IPS DF 6.9 (cell line): ENCODE measurements at regions not wholly inside any gene's neighbourhood (a gene's known extent, or its start where the extent isn't known, plus 50 kb on each side); places are given as distances from the start of the nearest gene placed in this dataset.

Experiments used
- DNase-seq: peaks from one replicate; pipeline ENCODE4 v3.0.0-alpha.2; 2013; ENCODE audit warnings: low read depth, low spot score
- H3K27ac ChIP-seq: one replicate; pipeline ENCODE4 v1.5.1; 2013; ENCODE audit warnings: low read length, control low read depth
- H3K27me3 ChIP-seq: 2 replicates; pipeline ENCODE4 v1.6.1; 2013; ENCODE audit warnings: mild to moderate bottlenecking, low read length; ENCODE audit not compliant: control insufficient read depth, insufficient read depth
- H3K36me3 ChIP-seq: 2 replicates; pipeline ENCODE4 v1.6.1; 2013; ENCODE audit warnings: low read length; ENCODE audit not compliant: control insufficient read depth, insufficient read depth
- H3K4me1 ChIP-seq: 2 replicates; pipeline ENCODE4 v1.6.1; 2013; ENCODE audit warnings: low read length; ENCODE audit not compliant: control insufficient read depth, insufficient read depth
- H3K4me3 ChIP-seq: 2 replicates; pipeline ENCODE4 v1.5.1; 2013; ENCODE audit warnings: mild to moderate bottlenecking, low read length
- H3K9me3 ChIP-seq: 2 replicates; pipeline ENCODE4 v1.6.1; 2013; ENCODE audit warnings: low read length, inconsistent platforms; ENCODE audit not compliant: control insufficient read depth, insufficient read depth
- WGBS: extraction: QIAGEN DNeasy Blood & Tissue Kit; methylation state at CpG from one replicate; pipeline ENCODE4 v1.1.7; 2013; ENCODE audit warnings: mixed read lengths, missing lambda C conversion rate; ENCODE audit not compliant: insufficient read length, insufficient coverage; 5-methylcytosine and 5-hydroxymethylcytosine counted together

DNA sequence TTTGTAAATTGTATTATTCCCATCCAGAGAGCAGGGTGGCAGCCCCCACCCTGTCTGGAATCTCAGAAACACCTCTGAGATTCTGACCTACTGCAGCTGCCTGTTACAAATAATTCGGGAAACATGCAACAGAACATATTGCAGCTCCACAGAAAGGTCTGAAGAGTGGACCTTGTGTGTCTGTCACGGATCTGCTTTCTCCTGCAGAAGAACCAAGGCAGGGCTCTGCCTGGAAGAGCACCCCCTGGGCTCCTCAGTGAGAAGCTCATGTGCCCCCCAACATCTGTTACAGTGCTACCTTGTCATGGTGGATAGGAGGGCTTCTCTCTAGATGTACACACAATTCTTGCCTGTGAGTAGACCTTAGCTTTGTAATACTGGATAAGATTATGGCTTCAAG is 286.6 kb upstream of the GATB start:
- no CpG with 5 or more reads among the region's 2 CpGs for WGBS
- DNase-seq: no peak
- no peaks in the 10 kb centered on the region for H3K4me1 ChIP-seq
- H3K27ac ChIP-seq: no peak overlapping the region
- no peaks in the 10 kb centered on the region for H3K36me3 ChIP-seq
- H3K27me3 ChIP-seq: no peaks in the 10 kb centered on the region; the same call in 1 of the 2 replicates
- no peaks in the 10 kb centered on the region for H3K9me3 ChIP-seq
- no peak overlapping the region for H3K4me3 ChIP-seq

DNA sequence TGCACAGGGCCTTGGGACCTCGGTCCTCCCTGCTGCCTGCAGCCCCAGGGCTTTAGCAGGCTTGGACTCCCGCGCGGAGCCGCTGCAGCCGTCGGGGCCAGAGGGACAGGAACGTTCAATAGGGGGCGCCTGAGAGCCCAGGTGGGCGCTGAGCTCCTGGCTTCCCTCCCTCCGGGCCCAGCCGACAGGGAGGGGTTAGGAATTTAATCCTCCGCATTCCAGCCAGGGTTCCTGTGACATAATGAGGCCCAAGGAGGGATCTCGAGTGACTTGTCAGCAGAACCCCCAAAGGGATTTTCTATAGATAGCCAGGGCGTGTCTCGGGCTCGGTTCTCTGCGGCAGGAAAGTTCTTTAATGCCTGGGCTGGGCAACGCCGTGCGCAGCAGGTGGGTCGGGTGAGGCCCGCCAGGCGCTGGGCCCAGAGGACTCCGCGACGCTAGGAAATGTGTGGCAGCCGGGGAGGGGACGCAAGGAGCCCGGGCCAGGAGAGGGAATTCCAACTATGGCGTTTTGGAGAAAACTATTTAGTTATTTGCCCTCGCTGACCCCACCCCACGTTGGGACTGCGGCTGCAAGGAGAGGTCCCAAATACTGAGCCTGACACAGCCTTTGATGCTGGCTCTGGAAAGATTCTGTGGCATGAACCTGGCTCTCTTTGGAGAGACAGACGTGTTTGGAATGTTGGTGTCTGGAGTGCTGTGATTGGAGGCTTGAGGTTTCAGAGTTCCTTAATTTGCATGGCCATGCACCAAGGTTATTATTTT is 285.2 kb upstream of the GATB start:
- Histone ChIP-seq H3K27ac (no peak overlapping the region), H3K4me1 (no peaks in the 10 kb centered on the region), H3K4me3 (peak overlapping the region; percentile 18; the same call in 1 of the 2 replicates), H3K36me3 (no peaks in the 10 kb centered on the region), H3K9me3 (no peaks in the 10 kb centered on the region), H3K27me3 (no peaks in the 10 kb centered on the region; the same call in 1 of the 2 replicates)
- no CpG with 5 or more reads among the region's 35 CpGs for WGBS
- peak; percentile 72 for DNase-seq

DNA sequence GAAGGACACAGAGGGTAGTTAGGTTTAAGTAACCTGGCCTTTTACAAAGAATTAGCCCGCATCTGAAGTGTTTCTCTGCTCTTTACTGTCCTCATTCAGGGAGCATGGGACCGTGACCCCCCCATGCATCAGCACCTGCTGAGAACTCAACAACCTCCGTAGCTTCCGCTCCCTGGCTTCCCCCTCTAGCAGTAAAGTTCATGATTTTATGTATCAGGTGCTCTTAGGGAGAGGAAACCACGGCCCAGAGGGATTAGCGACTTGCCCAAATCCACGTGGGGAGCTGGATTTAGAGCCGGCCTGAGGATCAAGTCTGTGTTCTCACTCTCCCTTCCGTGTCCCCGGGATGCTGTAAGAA is 284.6 kb upstream of the GATB start:
- DNase-seq: no peak
- WGBS: no CpG with 5 or more reads among the region's 10 CpGs
- no peaks in the 10 kb centered on the region for H3K36me3 ChIP-seq
- no peak overlapping the region for H3K4me3 ChIP-seq
- H3K4me1 ChIP-seq: no peaks in the 10 kb centered on the region
- no peaks in the 10 kb centered on the region for H3K9me3 ChIP-seq
- no peaks in the 10 kb centered on the region for H3K27me3 ChIP-seq
- no peak overlapping the region for H3K27ac ChIP-seq

DNA sequence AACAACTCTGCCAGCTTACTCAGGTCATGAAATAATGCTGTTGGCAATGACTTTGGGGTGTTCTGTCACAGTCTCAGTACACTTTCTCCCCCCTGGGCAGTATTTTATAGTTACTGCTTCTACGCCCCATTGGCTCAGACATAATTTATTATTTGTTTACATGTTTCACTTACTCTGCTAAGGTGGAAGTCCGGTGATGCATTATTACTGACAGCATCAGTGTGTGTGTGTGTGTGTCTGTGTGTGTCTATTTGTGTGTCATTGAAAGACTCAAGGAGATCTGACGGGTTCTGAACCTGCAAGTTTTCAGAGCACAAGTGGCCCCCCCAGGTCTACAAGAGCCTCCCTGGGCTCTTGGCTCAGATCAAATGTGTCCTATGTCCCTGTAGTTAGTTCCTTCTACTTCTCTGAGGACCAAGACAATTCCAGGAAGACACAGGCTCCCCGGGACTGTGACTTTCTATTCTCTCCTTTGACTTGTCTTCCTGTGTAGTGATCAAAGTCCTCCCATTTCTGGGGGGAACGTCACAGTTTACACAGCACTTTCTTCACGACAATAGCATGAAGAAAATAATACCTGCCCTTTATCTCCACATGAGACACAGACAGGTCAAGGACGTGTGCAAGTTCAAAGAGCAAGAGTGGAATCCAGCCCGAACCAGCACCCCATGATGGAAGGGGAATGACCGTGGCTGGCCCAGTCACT is 283.7 kb upstream of the GATB start:
- H3K4me1 ChIP-seq: no peaks in the 10 kb centered on the region
- no peaks in the 10 kb centered on the region for H3K36me3 ChIP-seq
- H3K9me3 ChIP-seq: no peaks in the 10 kb centered on the region
- no peaks in the 10 kb centered on the region for H3K27me3 ChIP-seq
- DNase-seq: no peak
- H3K4me3 ChIP-seq: no peak overlapping the region
- H3K27ac ChIP-seq: no peak overlapping the region
- WGBS: no CpG with 5 or more reads among the region's 9 CpGs

DNA sequence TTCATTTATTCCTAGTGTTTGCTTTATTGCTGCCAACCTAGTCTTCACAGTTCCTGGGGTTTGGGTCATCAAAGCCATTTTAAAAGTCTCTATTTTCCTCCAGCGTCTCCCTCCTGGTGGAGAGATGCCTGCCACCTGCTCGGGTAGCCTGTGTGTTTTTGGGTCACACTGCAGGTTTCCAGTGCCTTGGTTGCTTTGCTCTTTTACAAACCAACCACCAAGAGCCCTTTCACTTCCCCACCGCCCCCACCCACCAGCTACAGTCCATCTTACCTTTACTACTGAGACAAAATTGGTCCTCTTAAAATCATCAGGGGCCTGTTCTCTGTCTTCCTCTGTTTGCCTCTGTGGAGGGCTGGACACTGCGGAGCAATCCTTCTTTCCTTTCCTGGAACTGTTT is 280.5 kb upstream of the GATB start:
- Histone ChIP-seq H3K4me3 (no peak overlapping the region), H3K36me3 (no peaks in the 10 kb centered on the region), H3K9me3 (no peaks in the 10 kb centered on the region), H3K4me1 (no peaks in the 10 kb centered on the region), H3K27me3 (no peaks in the 10 kb centered on the region), H3K27ac (no peak overlapping the region)
- no peak for DNase-seq
- no CpG with 5 or more reads among the region's 4 CpGs for WGBS

DNA sequence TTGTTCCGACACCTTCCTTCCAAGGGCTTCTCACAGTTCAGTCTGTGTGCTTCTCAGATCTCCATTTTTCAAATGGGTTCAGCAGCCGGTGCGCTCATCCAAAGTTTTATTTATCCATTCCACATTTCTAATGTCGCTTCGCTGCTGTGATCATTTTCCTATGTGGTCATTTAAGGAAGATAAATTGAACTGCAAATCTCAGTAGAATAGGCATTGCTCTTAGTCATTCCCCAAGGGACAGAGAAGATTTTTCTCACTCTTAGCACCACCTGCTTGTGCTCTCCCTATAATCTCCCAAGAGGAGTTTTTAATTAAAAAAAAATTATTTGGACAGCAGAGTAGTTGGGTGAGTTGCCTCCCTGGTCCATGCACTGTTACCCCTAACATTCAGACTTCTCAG is 278.9 kb upstream of the GATB start:
- H3K27ac ChIP-seq: no peak overlapping the region
- no CpG with 5 or more reads among the region's 5 CpGs for WGBS
- H3K9me3 ChIP-seq: no peaks in the 10 kb centered on the region
- no peaks in the 10 kb centered on the region for H3K27me3 ChIP-seq
- no peak for DNase-seq
- no peak overlapping the region for H3K4me3 ChIP-seq
- no peaks in the 10 kb centered on the region for H3K4me1 ChIP-seq
- H3K36me3 ChIP-seq: no peaks in the 10 kb centered on the region

DNA sequence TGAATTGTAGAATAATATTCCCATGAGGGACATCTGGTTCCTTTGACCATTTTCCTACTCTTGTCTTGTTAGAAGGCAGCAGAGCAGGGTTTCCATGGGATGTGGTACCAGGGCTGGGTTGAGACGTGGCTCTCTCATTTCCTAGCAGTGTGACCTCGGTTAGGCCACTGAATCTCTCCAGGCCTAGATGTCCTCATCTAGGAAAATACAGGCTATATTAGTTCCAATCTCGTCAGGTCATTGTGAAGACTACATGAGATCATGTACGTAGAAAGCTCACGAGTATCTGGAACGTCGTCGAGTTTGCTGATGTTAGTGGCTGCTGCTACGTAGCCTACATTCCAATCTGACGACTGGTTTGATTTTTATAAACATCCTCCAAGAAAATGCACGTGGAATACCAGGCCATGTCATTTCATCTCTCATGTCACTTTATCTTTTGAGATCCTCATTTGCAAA is 278.2 kb upstream of the GATB start:
- Histone ChIP-seq H3K27me3 (no peaks in the 10 kb centered on the region), H3K4me1 (no peaks in the 10 kb centered on the region), H3K9me3 (no peaks in the 10 kb centered on the region), H3K27ac (no peak overlapping the region), H3K4me3 (no peak overlapping the region), H3K36me3 (no peaks in the 10 kb centered on the region)
- DNase-seq: no peak
- WGBS: no CpG with 5 or more reads among the region's 11 CpGs

DNA sequence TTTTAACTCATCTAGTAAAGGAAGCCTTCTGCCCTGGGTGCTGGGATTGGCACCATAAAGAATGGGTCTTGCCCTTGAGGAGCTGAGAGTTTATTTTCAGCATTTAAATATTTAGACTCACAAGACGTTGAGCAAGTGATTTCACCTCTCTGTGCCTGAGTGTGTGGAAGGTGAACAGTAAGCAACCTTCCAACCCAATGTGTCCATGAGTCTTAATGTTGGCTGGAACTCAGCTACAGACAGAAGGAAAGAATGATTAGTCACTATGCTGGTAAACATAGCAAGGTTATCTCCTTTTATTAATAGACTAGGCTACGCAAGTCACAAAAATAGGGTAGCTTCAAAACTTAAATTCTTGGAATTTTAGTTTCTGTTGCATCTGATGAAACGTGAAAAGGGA is 277.4 kb upstream of the GATB start:
- H3K4me1 ChIP-seq: no peaks in the 10 kb centered on the region
- H3K27ac ChIP-seq: no peak overlapping the region
- no CpG with 5 or more reads among the region's 3 CpGs for WGBS
- no peak for DNase-seq
- no peak overlapping the region for H3K4me3 ChIP-seq
- H3K27me3 ChIP-seq: no peaks in the 10 kb centered on the region
- H3K36me3 ChIP-seq: no peaks in the 10 kb centered on the region
- H3K9me3 ChIP-seq: no peaks in the 10 kb centered on the region

DNA sequence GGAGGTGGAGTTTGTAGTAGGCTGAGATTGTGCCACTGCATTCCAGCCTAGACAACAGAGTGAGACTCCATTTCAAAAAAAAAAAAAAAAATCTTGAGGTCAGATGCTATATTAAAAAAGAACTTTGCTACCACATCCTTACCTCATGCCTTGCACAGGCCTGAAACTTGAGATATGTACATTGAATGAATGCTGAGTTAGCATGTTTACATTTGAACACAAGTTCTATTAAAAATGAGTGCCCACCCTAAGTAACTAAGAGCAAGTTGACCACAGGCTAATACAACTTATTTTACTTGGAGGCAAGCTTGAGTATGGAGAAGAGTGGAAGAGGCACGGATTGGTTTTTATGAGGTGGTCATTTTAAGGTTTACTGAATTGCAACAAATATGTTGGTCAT is 276.6 kb upstream of the GATB start:
- no peak overlapping the region for H3K27ac ChIP-seq
- no peaks in the 10 kb centered on the region for H3K36me3 ChIP-seq
- no peak overlapping the region for H3K4me3 ChIP-seq
- DNase-seq: no peak
- no peaks in the 10 kb centered on the region for H3K9me3 ChIP-seq
- H3K4me1 ChIP-seq: no peaks in the 10 kb centered on the region
- no peaks in the 10 kb centered on the region for H3K27me3 ChIP-seq
- WGBS: no CpG with 5 or more reads among the region's 1 CpG

DNA sequence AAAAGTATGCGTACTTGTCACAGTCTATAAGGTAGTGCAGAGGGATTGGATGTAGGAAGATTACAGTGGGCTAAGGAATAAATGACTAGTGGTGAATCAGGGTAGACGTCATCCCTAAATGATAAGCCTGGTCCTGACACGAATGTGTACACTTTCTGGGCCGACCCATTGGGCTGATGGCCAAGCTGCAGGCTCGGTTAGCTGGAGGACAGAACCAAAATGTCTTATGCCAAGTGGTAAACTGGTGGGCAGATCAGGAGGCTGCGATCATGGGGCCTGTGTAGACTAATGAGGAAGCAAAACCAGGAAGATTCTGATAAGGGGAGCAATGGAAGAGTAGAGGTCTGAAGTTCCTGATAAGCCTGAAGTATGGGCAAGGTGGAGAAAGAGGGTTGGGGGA is 272.8 kb upstream of the GATB start:
- Histone ChIP-seq H3K27me3 (no peaks in the 10 kb centered on the region), H3K27ac (no peak overlapping the region), H3K36me3 (no peaks in the 10 kb centered on the region), H3K4me1 (no peaks in the 10 kb centered on the region), H3K4me3 (no peak overlapping the region), H3K9me3 (no peaks in the 10 kb centered on the region)
- DNase-seq: no peak
- no CpG with 5 or more reads among the region's 6 CpGs for WGBS

DNA sequence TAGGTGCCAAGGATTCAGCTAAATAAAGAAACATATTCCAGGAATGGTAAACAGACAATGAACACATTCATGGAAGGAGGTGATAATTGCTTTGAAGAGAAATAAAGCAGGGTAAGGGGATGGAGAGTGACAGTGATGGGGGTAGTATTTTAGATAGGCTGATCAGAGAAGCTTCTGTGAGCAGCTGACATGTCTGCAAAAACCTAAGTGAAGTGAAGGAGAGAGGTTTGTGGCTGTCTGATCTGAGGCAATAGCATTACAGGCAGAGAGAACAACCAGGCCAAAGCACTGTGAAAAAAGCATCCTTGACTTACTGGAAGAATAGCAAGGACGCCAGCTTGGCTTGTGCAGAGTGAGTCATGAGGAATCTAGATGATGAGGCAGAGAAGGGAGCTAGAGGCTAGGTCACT is 271.9 kb upstream of the GATB start:
- WGBS: no CpG with 5 or more reads among the region's 1 CpG
- H3K9me3 ChIP-seq: no peaks in the 10 kb centered on the region
- H3K36me3 ChIP-seq: no peaks in the 10 kb centered on the region
- DNase-seq: no peak
- H3K4me1 ChIP-seq: no peaks in the 10 kb centered on the region
- H3K27me3 ChIP-seq: no peaks in the 10 kb centered on the region
- H3K27ac ChIP-seq: no peak overlapping the region
- H3K4me3 ChIP-seq: no peak overlapping the region
